Osteocyte (in vitro differentiated cells): ENCODE measurements at regions not wholly inside any gene's neighbourhood (a gene's known extent, or its start where the extent isn't known, plus 50 kb on each side); places are given as distances from the start of the nearest gene placed in this dataset.

ENCODE experiments used
- DNase-seq: peaks from one replicate; pipeline ENCODE4 v3.0.0; 2021; ENCODE audit warnings: mixed read lengths; ENCODE audit not compliant: unreplicated experiment; ENCODE audit errors: extremely low spot score
- H3K27ac Mint-ChIP-seq: one replicate; pipeline ENCODE4 v1.8.0; 2021; ENCODE audit warnings: mild to moderate bottlenecking, mixed read lengths; ENCODE audit not compliant: unreplicated experiment
- H3K27me3 Mint-ChIP-seq: one replicate; pipeline ENCODE4 v1.8.0; 2021; ENCODE audit warnings: mixed read lengths; ENCODE audit not compliant: unreplicated experiment
- H3K36me3 Mint-ChIP-seq: one replicate; pipeline ENCODE4 v1.8.0; 2021; ENCODE audit warnings: mixed read lengths; ENCODE audit not compliant: unreplicated experiment
- H3K4me1 Mint-ChIP-seq: one replicate; pipeline ENCODE4 v1.8.0; 2021; ENCODE audit warnings: mixed read lengths; ENCODE audit not compliant: unreplicated experiment
- H3K4me3 Mint-ChIP-seq: one replicate; pipeline ENCODE4 v1.8.0; 2021; ENCODE audit warnings: mild to moderate bottlenecking, moderate library complexity, mixed read lengths; ENCODE audit not compliant: unreplicated experiment
- H3K9me3 Mint-ChIP-seq: one replicate; pipeline ENCODE4 v1.8.0; 2021; ENCODE audit warnings: mixed read lengths; ENCODE audit not compliant: unreplicated experiment
- CTCF ChIP-seq: fragments of 200-600 bp; sonication (generic); IDR thresholded peaks from 2 replicates; pipeline ENCODE4 v1.5.0; 2021; ENCODE audit warnings: antibody characterized with exemption, mild to moderate bottlenecking, moderate library complexity

DNA sequence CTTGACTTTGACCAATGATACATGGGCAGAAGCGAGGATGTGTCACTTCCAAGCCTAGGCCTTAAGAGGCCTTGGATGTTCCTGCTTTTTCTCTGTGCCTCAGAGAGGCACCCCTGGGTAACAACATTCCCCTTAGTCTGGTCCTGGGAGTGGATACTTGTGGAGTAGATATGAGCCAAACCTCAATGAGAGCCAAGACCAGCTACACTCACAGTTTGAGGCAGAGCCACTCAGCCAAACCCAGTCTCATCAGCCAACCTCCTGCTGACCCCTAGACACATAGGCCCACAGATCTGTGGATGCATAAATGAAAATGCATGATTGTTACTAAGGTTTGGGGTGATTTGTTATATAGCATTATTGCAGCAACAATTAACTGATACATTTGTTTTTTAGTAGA lies 114.2 kb downstream of the ZNF621 start:
- Mint-ChIP-seq H3K27ac (no peak overlapping the region), H3K4me3 (no peak overlapping the region), H3K4me1 (no peaks in the 10 kb centered on the region), H3K36me3 (no peaks in the 10 kb centered on the region), H3K9me3 (peaks cover 12% of the 10 kb centered on the region), H3K27me3 (no peaks in the 10 kb centered on the region)
- TF ChIP-seq CTCF: no peak
- no peak for DNase-seq

- H3K9me3 Mint-ChIP-seq: no peaks in the 10 kb centered on the region
- no peak overlapping the region for H3K4me3 Mint-ChIP-seq
- no peaks in the 10 kb centered on the region for H3K4me1 Mint-ChIP-seq
- H3K36me3 Mint-ChIP-seq: no peaks in the 10 kb centered on the region
- no peaks in the 10 kb centered on the region for H3K27me3 Mint-ChIP-seq
- TF ChIP-seq CTCF: no peak
- no peak overlapping the region for H3K27ac Mint-ChIP-seq
- no peak for DNase-seq
These were observed 118.1 kb downstream of the ZNF621 start for GRCh38 chr3:40642812-40643211.

DNA sequence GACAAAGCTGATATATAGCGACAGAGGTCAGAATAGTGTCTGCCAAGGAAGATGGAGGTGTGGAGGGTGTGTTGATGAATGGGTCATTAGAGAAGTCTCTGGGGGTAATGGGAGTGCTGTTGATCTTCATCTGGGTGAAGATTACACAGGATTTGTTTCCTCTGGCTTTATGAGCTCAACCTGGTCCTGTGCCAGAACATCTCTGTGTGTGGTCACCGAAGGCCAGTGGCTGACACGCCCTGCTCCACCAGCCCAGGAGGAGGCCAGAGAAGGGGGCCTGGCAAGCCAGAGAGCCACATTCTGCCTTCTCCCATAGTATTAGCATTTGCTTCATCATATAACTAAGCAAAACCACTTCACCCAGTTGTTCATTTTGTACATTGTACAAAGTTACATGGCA lies 121.1 kb downstream of the ZNF621 start:
- no peak for DNase-seq
- Mint-ChIP-seq H3K4me1 (no peaks in the 10 kb centered on the region), H3K36me3 (no peaks in the 10 kb centered on the region), H3K9me3 (no peaks in the 10 kb centered on the region), H3K27me3 (no peaks in the 10 kb centered on the region), H3K4me3 (no peak overlapping the region), H3K27ac (no peak overlapping the region)
- TF ChIP-seq CTCF: no peak

- no peak overlapping the region for H3K4me3 Mint-ChIP-seq
- no peaks in the 10 kb centered on the region for H3K9me3 Mint-ChIP-seq
- no peak for DNase-seq
- no peak for TF ChIP-seq CTCF
- no peak overlapping the region for H3K27ac Mint-ChIP-seq
- no peaks in the 10 kb centered on the region for H3K4me1 Mint-ChIP-seq
- no peaks in the 10 kb centered on the region for H3K27me3 Mint-ChIP-seq
- H3K36me3 Mint-ChIP-seq: no peaks in the 10 kb centered on the region
These were observed 124.6 kb downstream of the ZNF621 start for GRCh38 chr3:40649346-40649745.

GRCh38 chr3:40652072-40652471 lies 127.3 kb downstream of the ZNF621 start:
- no peak overlapping the region for H3K4me3 Mint-ChIP-seq

More at GRCh38 chr3:40652072-40652471, 127.3 kb downstream of the ZNF621 start:
- DNase-seq: no peak
- Mint-ChIP-seq H3K27me3 (no peaks in the 10 kb centered on the region), H3K27ac (no peak overlapping the region), H3K36me3 (no peaks in the 10 kb centered on the region), H3K4me1 (no peaks in the 10 kb centered on the region), H3K9me3 (no peaks in the 10 kb centered on the region)
- no peak for TF ChIP-seq CTCF
